Activated T-helper 1 cell treated with Interleukin-2 at 50 U/mL for 16 hours (primary cell): ENCODE measurements at regions not wholly inside any gene's neighbourhood (a gene's known extent, or its start where the extent isn't known, plus 50 kb on each side); places are given as distances from the start of the nearest gene placed in this dataset.
"Not testable (repeated sequence)": the region's sequence is repeated elsewhere in the genome, so short reads cannot be mapped to it uniquely, and the experiment has no call there.

Experiments
- DNase-seq: peaks from one replicate; pipeline ENCODE4 v3.0.0-alpha.2; 2020; ENCODE audit warnings: low read depth

DNA sequence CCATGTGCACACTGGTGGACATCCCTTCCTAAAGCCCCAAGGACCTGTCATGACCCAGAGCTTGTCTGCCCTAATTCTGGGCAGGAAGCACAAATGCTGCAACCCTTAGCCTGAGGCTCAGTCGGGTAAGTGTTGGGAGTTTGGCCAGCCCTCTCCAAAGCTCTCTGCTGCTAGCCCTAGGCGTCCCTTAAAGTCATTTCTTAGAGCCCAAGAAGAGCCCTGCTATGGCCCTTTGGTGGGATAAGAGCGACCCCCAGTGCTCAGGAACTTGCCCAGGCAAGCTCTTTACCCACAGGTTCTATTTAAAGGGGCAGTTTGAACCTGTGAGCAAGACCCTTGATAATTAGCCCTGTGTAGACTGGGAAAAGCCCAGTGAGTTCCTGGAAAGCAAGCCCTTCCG lies 356.8 kb downstream of the RRAGC start:
- DNase-seq = no peak

DNA sequence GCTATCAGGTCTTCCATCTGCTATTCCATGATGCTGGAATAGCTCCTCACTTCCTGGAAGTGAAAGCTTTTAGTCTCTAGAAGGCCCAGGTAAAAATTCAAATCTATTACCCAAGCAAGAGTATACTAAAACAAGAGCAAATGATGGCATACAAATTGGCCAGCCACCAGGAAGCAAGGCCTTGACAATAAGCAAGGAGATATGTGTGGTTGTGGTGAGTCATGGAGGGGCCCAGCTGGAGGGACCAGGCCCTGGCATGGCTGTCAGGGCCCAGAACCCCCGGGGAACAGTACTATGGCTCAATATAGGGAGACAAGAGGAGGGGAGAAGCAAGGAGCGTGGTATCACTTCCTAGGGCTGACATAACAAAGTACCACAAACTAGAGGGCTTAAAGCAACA lies 358.7 kb downstream of the RRAGC start:
- DNase-seq = no peak

DNA sequence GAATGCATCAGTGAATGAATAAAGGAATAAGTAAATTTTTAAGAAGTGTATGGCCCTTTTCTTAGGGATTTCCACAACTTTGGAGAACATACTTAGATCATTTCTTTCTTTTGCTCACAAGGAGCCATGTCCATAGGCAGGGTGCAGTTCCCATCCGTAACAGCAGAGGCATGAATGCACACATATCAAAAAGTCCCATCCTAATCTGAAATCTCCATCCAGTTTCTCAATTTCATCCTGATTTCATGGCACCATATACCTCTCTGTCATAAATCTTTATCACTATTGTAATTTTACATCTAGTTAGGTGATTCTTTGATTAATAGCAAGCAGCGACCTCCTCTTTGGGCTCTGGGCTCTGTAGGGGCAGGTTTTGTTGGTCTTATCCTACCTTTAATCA lies 359.2 kb downstream of the RRAGC start:
- DNase-seq = no peak

DNA sequence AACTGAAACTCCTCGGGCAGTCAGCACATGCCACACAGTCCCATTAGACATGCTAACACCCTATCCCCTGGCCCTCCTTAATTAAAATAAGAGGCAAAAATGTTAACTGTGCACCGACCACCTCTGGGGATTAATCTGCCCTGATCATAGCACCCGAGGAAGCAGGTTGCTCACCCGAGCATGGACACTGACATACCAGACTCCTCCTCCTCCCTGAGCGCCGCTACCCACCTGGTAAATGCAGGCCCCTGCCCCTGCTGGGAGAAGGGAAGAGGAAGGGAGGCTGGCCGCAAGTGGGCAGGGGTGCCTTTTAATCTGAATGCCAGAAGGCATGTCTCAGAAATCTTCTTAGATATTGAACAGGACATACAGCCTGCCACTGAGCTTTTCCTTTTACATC lies 360.9 kb downstream of the RRAGC start:
- DNase-seq = no peak

DNA sequence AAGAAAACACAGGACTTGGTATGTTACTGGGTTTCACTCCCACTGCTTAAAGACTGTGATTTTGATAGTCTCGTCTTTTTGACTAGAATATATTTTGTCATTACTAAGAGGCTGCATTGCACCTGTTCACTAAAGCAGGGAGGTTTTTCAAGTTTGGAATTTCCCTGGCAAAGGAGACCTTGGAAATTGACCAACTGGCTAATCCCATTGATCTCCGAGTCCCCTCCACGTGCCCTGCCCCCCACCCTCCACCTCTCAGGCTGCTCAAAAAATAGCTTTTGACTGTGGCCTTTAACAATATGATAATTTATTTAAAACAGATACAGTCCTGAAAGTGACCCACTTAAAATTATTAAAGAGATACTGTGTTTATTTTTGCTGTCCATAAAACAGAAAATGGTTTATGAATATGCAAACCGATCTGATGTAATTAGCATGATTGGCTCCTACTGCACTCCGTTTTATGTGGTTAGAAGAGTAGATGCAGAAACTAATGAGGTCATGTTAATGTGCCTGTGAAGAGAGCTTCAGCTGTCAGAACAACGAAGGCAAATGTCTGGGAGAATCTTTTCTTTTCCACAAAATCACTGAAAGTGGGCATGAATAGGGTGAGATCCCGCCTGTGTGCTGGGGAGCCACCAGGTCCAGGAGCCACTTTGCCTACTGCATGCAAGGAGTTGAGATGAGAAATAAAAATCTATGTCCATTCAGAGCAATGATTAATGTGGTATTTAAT lies 361.5 kb downstream of the RRAGC start:
- DNase-seq = no peak

DNA sequence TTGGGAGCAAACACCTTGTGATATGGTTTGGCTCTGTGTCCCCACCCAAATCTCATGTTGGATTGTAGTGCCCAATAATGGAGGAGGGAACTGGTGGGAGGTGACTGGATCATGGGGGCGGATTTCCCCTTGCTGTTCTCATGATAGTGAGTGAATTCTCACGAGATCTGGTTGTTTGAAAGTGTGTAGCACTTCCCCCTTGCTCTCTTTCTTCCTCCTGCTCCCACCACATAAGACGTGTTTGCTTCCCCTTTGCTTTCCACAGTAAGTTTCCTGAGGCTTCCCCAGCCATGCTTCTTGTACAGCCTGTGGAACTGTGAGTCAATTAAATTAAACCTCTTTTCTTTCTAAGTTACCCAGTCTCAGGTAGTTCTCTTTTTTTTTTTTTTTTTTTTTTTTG lies 366.3 kb downstream of the RRAGC start:
- not testable (repeated sequence) for DNase-seq

DNA sequence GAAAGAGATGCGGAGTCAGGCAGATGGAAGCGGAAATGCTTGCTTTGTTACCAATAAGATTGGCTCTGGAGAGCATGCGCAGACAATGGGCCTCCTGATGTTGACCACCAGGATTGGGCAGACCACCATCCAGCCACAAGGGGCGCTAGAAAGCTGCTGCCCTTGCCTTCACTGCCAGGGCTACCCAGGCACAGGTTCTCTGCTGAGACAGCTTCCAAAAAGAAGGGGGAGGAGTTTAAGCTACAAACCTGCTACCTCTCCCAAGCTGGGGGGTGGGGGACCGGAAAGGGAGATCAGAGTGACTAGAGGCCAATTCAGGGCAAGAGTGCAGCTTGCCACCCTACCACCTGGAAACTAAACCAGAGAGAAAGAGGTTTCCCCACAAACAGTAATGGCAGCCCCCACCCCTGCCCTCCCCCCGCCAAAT lies 369.7 kb downstream of the RRAGC start:
- DNase-seq = peak; percentile 1

DNA sequence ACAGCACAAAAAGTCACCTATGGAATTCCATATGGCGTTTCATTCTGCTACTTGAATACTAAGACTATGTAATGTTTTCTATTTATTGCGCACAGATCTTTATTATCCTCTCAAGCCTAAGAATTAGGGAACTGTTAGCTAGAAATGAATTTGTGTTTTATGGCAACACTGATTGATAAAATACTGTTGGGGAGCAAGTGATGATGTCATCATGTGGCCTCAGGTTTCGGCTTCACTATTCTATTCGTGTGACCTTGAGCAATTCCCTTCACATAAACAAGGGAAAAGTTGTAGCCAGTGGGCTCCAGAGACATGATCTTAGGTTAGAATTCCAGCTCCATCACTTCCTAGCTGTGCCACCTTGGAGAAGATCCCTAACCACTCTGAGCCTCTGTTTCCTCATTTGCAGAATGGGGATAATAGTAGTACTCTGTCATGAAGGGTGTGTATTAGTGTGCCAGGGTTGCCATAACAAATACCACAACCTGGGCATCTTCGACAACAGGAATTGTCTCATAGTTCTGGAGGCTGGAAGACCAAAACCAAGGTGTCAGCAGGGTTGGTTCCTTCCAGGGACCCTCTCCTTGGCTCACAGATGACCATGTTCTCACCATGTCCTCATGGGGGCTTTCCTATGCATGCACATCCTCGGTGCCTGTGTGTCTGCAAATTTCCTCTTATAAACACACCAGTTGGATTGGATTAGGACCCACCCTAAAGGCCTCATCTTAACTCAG lies 371.2 kb downstream of the RRAGC start:
- no peak for DNase-seq

DNA sequence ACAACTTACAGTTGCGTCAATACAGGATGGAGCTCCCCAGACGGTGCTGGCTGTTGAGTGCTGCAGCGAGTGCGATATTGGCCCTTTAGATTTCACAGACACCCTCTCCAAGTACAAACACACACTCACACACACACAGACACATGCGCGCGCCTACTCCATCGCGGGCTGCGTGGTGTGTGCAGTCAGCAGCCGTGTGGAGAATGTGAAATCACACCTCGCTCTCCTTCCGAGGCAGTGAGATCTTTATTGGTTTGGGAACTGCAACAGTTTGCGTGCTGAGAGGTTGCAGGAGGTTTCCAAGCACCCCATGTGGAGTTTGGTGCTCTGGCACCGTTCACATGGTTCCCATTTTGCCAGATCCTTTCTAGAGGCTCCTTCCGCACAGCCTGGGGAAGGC lies 372.2 kb downstream of the RRAGC start:
- DNase-seq = no peak

DNA sequence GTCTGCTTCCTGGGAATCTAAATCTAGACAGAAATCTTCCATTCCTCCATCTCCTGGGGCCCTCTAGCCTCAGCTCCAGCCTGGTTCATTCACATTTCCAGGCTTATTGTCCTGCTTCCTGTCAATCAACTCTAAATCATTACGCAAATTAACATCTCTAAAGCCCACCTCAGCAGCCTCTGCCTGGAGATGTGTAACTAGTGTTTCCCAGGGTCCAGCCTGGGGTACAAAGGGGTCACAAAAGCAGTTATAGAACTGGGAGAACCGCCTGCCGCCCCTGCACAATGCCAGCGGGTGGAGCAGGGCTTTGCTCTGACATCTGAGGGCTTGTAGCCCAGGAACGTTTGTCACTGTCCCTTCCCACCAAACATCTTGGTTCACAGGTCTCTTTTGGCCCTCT lies 373.5 kb downstream of the RRAGC start:
- no peak for DNase-seq

DNA sequence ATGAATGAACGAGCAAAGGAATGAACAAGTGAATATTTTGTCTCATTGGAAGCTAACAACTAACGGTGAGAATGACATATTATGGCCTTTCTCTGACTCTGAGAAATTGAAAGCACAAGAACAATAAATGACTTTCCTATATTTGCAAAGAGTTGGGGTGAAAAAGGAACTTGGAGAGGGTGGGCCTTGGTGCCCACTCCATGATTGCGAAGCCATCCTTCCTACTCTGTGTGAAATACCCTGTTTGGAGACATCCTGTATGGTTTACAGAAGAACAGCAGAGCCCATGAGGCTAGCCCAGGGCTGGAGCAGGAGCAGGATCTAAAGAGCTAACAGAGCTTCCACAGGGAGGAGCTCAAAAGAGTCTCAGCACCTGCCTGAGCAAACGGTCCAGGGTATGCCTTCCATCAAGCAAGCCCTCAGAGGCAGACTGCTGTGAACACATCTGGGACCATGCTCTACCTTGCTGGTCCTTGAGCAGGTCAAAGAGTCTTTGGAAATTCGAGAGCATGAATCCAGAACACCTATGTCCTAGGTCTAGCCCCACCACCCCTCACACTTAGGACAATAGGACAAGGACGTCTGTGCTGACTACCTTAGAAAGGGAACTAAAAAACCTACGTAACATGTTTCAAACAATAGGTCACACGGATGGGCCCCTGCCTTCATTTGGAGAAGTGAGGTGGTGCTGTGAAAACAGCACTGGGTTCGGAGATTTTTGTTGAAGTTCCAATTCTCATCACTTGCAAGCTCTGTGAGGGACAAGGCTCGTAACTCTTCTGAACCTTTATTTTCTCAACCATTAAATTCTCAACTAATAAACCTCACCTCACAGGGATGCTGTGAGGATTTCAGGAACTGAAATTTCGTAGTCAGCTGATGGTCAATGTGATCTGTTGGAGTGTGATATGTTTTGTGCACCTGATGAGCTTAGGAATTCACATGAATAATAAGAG lies 377.4 kb downstream of the RRAGC start:
- DNase-seq = no peak

DNA sequence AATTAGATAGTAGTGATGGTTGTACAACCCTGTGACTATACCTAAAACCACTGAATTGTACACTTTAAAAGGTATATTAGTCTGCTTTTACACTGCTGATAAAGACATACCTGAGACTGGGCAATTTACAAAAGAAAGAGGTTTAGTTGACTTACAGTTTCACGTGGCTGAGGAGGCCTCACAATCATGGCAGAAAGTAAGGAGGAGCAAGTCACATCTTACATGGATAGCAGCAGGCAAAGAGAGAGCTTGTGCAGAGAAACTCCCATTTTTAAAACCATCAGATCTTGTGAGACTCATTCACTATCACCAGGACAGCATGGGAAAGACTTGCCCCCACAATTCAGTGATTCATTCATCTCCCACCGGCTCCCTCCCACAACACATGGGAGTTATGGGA lies 379.9 kb downstream of the RRAGC start:
- not testable (repeated sequence) for DNase-seq

DNA sequence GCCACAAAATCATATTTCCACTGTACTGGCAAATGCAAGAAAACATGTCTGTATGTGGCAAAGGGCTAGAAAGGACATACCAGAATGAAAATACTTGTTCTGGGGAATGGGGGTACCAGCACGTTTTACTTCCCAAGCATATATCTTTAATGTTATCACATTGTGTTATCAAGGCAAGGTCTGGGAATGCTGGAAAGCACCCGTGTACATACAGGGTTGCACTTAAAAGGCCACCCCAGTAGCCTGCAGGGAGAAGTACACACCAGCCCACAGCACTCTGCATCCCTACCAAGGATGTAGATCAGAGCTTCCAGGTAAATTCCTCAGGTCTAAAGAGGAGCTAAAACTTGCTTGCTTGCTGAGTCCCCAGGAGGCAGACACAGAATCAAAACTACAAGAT lies 381.8 kb downstream of the RRAGC start:
- no peak for DNase-seq

DNA sequence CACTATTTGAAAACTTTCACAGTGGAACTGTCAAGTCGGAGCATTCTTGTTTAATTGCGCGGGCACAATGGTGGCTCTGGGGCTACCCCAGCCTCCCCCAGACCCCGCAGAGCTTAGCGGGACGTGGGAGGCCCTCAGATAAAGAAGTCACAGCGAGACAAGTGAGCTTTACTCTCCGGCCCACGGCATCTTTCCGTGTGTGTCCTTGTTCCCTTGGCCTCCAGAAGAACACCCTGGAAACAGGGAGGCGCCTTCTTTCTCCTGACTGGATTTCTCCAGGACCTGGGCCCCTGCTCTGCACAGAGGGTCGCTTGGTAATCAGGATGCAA lies 382.8 kb downstream of the RRAGC start:
- no peak for DNase-seq

DNA sequence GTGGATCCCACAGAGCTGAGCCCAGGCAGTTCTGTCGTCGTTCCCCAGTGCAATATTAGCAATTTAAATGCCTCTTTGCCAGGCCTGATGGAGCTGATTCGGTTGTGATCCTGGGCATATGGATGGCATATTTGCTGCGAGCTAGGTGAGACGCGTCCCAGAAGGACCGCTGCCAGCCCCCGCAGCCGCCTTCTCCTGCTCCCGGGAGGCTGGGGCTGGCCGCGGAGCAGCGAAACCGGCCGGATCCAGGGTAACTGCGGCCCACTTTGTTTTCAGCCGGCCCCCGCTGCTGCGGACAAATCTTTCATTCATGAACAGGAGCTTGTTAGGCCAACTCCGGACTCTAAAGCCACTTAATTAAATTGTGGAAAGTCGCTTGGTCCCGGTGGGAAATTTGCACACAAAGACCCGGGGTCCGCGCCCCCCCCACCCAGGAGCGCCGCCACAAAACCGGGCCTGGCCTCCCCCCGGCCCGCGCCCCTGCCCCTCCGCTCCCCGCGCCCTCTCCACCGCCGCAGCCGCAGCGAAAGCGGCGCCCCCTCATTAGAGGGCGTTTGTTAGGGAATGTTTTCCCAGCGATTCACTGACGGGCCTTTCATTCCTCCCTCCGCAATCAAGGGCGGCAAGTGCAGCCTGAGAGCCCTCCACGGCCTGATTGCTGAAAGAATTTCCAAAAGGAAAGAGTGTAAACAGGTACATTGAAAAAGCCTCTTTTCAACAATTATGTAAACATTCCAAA lies 383.3 kb downstream of the RRAGC start:
- DNase-seq = no peak

DNA sequence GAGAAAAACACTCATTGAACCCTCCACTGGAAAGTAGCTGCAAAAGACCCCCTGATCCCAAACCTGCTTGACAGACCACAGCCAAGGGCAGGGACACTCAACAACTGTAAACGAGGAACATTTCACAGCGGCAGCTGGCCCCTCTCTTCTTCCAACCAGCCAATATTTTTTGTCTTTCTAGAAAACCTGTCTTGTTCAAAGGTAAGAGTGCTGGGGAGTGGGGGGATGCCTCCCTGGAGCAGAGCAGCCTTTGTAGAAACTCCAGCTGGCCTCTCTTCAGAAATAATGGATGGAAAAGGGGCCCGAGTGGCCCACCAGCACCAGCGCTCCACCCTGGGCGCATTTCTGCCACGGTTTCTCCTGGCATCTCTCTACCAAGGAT lies 384.0 kb downstream of the RRAGC start:
- DNase-seq = no peak

DNA sequence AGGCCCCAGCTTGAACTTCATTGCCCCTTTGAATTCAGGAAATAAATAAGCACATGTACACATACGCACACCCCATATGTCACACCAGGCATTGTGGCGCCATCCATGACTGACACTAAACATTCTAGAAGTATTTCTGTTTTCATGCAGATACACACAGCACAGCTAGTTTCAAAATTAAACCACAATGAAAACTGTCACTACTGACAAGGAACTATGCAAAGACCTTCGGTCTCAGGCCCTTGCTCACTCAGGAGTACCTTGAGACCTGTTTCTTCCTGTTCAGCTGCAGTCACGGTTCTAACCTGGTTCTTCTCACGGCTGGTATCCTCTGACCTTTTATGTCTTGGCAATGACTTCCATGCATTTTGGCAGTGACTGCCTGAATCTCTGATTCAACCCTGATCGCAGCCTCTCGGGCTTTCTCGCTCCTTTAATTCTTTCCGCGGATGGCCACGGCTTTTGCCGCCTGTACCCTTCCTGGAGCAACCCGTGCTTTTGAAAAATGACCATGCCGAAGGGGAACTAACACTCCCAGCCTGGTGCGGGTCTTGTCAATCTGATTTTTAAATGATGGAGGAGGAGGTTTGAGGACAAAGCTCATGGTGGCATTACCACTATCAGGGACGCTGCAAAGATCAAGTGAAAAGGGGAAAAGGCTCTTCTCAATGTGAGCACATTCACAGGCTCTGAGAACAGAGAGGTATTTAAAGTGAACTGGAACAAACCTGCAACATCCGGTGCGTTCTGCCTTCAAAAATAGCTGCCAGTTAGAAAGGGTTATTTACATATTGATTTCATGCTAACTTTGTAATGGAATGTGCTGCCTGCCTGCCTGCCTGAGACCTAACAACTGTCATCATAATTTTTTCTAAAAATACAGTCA lies 384.6 kb downstream of the RRAGC start:
- no peak for DNase-seq

DNA sequence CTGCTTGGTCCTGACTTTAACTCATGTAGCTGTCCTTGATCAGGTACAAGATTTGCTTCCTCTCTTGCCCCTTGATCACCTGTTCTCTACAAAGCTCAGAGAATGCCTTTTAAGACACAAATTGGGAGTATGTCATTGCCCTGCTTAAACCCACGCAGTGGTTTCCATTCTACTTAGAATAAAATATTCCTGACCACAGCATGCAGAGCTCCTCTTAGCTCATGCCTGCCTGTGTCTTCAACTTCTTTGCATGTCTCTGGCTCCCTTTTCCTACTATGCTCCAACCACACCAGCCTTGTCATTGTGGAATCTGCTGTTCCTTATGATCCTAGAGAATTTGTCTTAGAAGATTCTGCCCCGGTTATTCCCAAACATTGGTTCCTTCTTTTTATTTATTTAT lies 393.1 kb downstream of the RRAGC start:
- DNase-seq = no peak

DNA sequence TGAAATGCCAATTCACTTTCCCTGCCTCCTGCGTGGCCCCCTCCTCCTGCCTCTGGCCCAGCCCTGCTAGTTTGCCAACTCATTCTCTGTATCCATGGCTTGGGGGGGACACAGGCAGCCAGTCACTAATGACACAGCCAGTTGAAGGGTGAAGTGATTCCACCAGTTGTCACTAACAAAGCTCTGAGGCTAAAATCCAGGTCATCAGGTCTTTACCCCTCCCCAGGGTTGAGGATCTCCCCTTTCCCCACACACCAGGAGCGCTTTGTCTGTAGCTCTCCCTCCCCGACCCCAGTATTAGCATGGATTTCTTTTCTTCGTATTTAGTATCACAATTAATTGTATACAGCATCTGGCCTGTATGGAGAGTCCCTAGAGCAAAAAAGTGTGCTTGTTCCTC lies 394.1 kb downstream of the RRAGC start:
- DNase-seq = no peak

DNA sequence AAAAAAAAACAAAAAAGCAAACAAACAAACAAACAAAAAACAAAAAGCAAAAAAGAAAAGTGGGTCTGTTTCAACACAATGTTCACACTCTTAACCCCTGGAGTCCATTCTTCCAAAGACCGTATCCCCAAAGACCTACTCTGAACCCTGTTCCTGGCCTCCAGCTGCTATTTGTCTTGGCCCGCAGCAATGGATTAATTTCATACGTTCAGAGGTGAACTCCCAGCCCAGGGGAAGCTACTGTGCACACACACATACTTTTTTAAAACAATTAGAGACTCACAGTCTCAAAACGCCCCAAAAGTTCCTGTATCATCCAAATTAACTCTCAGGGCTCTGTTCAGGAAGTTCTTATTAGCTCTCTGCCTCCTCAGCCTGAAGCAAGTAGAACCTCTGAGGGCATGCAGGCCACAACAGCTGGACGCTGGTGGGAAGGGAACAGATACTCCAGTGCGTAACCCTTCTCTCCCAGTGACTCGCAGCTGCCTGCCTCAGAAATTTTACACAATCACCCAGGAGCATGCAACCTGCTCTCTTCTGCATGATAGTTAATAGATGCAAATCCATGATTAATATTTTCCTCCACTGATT lies 395.4 kb downstream of the RRAGC start:
- no peak for DNase-seq

DNA sequence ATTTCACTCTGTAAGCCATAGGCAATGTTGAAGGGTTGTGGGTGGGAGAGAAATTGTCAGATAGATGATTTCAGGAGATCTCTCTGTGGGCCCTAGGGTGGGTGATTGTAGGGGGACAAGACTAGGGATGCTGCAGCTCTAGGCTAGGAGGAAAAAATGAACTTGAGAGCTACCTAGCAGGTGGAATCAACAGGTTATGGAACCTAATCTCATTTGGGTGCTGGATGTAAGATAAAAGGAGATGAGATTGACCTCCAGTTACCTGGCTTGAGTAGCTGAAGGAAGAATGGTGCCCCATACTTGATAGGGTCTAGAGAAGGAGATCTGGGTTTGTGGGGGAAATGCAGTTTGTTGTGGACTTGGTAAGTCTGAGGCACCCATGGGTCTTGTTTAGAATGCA lies 396.5 kb downstream of the RRAGC start:
- no peak for DNase-seq
